ENCODE measurements at regions not wholly inside any gene's neighbourhood (a gene's known extent, or its start where the extent isn't known, plus 50 kb on each side); places are given as distances from the start of the nearest gene placed in this dataset.

GRCh38 chr14:54322246-54322645 is 74.6 kb upstream of the CDKN3 start:
- FAIRE-seq = peak; percentile 19

DNA sequence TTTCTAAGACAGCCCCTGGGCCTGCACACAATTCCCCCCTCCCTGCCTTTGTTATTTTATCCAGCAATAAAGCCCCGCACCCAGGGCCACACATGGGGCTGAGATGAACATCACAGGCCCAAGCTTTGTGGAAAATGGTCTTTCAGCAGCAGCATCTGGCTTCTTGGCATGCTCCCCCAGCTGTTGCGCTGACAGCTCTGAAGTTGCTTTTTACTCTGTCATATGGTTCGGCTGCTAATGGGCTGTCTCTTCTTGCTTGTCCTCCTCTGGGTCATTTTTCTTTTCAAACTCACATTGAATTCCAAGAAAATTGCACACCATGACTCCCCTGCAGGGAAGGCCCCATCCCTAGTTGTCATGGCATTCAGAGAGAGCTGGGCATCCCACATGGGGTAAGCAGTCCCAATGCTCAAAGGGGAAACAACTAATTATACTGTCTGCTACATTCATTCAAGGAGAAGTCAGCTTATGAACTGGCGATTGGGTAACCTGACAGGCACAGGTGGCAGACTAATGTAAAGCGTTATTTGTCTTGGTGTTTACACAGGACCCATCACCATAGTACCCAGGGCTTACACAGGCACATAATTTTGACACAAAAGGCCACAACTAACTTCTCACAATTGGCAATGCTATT is 74.0 kb upstream of the CDKN3 start:
- no peak for FAIRE-seq

DNA sequence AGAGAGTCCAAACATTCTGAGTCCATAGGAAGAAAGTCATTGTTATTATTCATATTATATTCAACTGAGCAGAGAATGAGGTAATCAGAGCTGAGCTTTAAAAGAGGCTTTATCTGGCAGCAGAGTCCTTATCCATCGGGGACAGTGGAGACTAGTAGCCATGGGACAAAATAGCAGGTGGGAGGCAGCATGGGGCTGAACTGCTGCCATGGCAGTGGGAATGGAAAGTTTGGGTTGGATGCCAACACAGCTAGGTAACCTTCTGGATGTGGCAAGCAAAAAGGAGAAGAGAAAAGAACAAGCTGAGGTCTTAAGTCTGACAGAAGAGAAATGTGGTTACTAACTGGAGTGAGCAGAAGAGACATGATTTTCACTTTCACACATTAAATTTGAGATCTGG is 71.0 kb upstream of the CDKN3 start:
- no peak for FAIRE-seq

DNA sequence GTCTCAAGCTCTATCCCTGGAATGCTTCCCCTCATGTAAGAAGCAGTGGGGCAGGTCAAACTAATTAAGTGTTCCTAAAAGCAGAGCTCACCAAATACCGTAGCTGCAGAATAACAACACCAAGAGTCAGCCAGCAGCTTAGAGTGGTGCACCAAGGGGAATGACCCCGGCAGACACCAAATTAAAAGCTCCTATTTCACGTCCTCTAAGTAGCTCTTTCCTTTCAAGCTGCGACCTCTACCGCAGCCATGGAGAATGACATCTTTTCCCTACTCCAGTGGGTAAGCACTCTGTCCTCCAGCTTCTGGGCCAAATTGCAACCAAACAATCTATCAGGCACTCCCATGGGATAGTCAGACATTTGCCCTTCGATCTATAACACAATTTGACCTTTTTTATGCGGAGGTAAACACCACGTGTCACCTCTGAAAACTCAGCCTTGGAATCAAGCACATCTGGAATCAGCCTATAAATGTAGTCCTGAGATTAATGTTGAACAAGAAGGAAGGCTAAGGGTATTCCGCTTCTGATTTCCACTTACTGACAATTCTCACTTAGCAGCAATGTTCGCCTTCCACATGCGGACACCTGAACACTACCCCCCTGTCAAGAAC is 67.6 kb upstream of the CDKN3 start:
- peak; percentile 99 for FAIRE-seq

DNA sequence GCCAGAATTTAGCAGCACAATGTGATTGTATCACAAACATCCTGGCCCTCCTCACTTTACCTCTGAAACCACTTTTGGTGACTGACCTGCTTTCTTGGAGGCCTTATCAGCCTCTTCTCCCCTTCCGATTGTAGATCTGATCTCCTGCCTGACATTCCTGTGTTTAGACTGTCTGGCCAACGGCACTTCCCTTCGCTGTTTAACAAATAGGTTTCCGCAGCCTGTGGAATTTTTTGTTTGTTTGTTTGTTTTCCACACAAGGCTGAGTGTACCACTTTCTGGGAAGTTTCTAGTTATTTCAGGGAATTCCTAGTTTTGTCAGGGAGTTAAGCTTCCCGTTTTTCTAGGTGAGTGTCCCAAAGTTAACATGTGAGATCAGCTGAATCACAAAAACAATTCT is 65.9 kb upstream of the CDKN3 start:
- FAIRE-seq = peak; percentile 97

- FAIRE-seq = no peak
Observed at GRCh38 chr14:54331516-54331915, 65.3 kb upstream of the CDKN3 start.

DNA sequence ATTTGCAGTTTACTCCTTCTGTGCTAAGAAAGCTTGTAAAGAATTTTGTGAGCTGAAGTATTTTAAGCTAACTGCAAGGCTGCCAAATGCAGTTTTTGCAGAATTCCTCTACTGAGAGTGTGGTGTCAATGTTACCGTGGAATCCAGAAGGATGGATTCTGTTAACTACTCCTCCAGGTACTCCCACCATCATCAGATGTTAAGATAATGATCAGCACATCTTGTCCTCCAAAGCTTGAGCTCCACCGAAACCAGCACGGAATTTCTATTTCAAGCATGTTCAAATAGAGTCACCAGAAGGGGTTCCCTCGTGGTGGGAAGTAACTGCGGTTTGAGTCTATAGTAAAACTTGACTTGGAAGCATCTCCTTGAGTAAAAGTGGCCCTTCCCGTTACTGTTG is 64.3 kb upstream of the CDKN3 start:
- FAIRE-seq = no peak

DNA sequence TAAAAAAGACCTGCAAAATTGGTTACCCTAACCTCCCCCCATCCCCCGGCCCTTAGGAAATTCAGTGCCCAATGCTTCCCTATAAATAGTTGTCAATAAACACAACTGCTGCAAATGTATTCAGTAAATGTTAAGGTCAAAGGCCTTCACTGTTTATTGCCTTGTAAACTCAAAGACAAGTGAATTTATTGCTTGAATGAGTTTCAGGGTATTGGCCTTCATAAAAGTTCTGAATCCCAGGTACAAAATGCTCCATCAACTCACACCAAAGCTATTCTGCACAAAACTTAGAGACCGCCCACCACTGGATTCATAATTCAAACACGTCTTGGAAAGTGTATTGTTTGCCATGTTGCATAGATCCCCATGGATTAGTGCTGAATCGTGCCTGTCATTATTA is 63.3 kb upstream of the CDKN3 start:
- peak; percentile 99 for FAIRE-seq

DNA sequence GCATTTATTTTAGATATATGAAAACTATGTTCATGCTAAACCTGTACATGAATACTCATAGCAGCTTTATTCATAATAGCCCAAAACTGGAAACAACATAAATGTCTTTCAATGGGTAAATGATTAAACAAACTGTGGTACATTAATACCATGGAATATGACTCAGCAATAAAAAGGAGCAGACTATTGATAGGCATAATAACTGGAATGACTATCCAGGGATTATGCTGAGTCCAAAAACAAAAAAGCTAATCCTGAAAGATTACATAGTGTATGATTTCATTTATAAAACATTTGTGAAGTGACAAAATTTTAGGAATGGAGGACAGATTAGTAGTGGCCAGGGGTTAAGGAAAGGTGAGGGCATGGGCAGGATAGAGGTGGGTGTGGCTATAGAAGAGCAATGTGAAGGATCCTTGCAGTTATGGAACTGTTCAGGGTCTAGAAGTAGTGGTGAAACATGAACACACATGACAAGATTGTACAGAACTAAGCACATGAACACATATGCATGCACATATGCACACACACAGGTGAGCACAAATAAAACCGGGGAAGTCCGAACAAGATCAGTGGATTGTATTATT is 61.1 kb upstream of the CDKN3 start:
- FAIRE-seq = no peak

DNA sequence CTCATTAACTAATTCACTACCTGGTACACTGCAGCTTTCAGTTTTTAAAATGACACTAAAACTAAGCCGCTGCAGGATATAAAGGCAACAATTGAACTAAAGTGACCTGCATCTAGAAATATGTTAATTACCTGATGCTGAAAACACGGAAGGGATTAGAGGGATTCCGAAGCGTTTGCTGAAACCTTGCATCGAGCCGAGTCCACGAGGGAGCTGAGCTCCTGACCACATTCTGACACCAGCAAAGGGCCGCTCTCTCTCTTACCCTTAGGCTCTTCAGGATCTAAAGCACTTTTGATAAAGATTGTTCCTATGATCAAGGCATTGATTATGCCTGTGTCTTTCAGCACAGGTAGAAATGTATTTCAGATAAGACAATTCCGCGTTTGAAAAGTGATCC is 59.5 kb upstream of the CDKN3 start:
- FAIRE-seq = peak; percentile 100

DNA sequence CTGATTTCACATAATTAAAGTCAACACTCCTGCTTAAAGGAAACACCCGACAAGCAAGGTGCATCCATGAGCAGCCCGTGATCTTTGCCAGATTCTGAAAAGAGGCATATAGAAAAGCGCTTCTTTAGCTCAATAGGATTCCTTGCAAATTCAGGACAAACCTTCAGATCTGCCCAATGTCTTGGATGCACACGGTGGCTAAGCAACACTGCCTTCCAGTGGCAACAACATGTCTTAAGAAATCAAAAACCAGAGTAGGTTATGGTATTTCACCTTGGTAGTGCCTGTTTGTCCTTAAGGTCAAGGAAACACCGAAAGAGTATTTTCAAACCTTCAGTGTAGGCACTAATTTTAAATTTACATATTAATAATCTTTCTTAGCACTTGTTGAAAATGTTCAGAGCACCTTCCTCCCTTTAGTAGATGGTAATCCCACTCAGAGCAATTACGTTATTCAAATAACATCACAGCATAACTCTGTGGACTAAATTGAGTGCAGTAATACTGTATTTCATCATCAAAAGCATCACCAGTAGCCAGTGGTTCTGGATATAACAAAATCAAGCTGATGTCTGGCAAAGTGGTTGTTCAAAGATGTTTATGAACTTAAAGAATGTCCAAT is 58.0 kb upstream of the CDKN3 start:
- no peak for FAIRE-seq

DNA sequence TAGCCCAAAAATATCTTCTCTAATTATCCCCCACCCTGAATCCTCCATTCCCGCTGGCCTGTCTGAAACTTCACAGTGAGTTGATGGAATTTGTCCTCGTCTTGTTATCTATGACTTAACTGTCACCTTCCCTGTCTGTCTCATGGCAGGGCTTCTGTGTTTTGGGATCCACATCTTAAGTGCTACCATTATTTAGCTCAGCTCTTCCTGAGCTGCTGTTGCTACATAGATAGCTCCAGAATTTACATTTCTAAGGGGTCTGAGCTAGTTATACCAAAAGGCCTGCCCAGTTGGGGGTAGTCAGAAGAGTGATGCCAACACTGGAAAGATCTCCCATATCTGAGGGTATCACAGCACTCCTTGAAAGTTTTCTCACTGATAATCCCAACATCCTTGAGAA is 57.0 kb upstream of the CDKN3 start:
- no peak for FAIRE-seq

DNA sequence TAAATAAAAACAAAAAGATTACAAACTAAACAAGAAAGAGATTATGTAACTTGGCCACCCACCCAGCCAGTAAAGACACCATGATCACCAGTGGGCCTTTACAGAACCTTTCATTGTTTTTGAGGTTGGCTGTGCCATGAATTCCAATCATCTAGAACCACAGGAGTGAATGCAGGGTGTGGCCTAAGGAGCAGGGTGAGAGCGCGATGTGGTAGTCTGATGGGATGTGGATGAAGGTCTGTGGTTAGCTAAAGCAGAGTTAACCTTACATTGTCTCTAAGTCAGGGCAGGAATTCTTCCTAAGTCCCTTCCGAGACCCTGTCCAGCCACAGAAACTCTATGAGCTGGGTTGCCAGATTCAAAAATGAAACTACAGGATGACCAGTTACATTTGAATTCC is 54.0 kb upstream of the CDKN3 start:
- peak; percentile 72 for FAIRE-seq

- FAIRE-seq = peak; percentile 100
Observed at GRCh38 chr14:54343272-54344121, 53.3 kb upstream of the CDKN3 start.

GRCh38 chr14:54344445-54344844 is 52.4 kb upstream of the CDKN3 start:
- peak; percentile 93 for FAIRE-seq

DNA sequence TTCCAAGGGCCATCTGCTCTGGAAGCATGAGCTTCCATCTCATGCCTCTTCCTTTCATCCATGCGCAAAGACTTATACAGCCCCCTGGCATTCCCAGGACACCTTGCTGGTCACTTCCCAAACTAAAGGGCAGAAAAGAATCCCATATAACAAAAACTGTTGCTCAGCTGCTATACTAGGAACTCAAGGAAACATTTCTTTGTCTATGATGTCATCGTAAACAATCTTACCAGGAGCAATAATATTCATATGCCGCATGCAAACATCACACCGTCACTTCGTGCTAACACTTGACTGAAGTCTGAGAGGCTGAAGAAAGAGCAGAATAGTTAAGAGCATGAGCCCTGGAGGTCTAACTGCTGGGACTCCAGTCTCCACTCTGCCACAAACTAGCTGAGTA is 50.5 kb upstream of the CDKN3 start:
- FAIRE-seq = no peak
